HG02840 (cell line): ENCODE measurements at regions not wholly inside any gene's neighbourhood (a gene's known extent, or its start where the extent isn't known, plus 50 kb on each side); places are given as distances from the start of the nearest gene placed in this dataset.

Source experiments
- ATAC-seq: cut with Tn5 transposase; IDR thresholded peaks from one replicate; pipeline ENCODE4 v1.9.1; 2021; ENCODE audit warnings: mild to moderate bottlenecking, moderate library complexity, moderate number of reproducible peaks; ENCODE audit not compliant: unreplicated experiment, low FRiP score

DNA sequence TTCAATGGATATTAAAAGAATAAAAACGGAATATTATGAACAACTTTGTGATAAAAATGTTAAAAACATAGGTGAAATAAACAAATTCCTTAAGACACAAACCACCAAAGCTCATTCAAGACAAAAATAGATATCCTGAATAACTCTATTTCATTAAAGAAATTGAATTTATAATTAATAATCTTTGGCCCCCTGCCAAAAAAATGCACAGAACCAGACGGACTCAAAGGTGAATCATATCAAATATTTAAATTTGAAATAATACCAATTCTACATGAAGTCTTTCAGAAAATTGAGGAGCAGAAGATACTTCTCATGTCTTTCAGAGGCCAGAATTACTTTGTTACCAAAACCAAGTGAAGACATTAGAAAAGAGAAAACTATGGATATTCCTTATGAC lies 128.3 kb upstream of the KLHL29 start:
- no peak for ATAC-seq

DNA sequence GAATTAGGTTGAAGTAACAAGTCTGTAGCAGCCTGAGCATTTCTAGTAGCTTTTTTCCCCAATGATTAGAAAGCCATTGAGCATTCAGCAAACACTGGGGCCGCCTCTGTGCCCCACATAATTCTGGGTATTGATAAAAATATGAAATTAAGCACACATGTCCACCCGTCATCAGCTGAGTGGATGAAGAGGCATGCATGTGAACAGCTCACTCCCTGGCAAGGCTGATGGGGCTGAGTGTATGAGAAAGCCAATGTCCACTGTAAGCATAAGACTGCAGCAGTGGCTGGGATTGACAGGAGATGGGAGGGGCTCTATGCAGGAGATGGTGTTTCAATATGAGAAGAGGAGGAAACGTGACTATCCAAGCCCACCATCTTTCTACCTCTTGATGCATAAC lies 124.4 kb upstream of the KLHL29 start:
- ATAC-seq: no peak

DNA sequence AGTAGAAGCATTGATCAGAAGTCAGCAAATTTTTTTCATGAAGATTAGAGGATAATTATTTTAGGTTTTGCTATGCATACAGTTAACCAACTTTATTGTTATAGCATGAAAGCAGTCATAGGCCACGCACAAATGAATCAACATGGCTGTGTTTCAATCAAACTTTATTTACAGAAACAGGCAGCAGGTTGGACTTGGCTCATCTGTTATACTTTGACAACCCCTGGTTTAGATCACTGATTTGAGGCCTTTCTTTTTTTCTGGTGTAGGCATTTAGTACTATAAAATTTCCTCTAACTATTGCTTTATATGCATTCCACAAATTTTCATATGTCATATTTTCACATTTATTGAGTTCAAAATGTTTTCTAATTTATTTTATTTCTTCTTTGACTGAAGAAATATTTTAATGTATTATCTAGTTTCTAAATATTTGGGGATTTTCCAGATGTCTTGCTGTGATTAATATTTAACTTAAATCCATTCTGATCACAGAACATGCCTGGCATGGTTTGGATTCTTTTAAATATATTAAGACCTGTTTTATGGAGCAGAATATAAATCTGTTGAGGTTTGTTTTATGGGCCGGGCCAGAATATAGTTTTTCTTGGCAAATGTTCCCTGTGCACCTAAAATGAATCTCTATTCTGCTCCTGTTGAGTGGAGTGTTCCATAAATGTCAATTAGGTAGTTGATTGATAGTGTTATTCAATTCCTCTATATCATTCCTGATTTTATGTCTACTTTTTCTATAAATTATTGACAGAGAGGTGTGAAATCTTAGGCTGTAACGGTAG lies 116.3 kb upstream of the KLHL29 start:
- ATAC-seq: no peak

DNA sequence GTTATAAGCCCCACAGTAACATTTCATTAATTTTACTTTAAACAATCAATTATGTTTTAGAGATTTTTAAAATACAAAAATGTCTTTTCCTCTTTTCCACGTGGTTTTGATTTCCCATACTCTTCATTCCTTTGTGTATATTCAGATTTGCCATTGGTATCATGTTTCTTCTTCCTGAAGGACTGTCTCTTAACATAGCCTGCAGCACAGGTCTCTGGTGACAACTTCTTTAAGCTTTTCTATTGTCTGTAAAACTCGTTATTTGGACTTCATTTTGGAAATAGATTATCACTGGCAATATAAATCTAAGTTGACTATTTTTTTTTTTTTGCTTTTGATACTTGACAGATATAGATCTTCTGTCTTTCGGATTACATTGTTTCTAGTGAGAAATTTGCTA lies 115.2 kb upstream of the KLHL29 start:
- ATAC-seq: no peak

DNA sequence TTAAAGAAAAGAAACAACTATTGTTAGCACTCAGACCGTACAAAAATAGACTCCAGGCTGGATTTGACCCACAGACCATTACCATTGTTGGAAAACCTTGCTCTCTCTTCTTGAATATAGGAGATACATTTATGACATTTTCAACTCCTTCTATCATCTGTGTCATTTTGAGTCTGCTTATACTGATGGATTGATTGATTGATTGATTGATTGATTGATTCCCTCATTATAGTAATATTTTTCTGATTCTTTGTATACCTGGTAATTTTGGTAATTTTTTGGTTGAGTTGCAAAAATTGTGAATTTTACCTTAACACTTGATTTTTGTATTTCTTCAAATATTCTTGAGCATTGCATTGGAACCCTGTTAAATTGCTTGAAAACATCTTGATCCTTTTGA lies 114.2 kb upstream of the KLHL29 start:
- no peak for ATAC-seq

DNA sequence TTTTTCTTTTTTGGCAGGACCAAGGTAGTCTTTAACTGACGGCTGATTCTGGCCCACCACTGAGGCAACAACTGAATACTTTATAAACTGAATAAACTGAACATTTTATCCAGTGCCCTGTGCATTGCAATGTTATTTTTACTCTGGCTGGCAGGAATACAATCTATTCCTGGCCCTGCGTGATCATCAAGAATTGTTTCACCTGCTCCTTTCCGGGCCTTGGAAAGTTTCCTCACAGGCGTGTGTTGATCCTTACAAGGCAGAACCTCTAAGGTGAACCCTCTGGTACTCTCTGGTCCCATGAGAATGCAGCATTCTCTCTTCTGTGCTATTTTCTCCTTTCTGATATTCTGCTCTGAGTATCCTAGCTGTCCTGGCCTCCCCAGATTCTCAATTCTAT lies 113.7 kb upstream of the KLHL29 start:
- ATAC-seq: no peak

DNA sequence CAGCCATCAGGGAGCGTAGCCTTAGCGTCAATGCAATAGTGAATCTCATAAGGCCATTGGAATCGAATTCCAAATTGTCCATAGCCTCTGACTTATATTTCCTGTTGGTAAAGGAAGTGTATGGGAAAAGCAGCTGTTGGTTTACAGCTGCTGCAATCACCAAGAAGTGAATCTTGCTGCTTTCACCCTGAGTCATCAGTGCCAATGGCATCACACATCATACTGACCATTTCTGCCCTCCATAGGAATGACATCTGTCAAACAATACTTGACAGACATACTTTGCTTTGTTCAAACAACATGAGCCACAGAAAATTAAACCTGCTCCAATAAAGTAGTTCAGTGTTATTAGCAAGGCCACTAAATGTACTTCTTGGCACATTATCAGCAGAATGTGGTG lies 111.2 kb upstream of the KLHL29 start:
- no peak for ATAC-seq

DNA sequence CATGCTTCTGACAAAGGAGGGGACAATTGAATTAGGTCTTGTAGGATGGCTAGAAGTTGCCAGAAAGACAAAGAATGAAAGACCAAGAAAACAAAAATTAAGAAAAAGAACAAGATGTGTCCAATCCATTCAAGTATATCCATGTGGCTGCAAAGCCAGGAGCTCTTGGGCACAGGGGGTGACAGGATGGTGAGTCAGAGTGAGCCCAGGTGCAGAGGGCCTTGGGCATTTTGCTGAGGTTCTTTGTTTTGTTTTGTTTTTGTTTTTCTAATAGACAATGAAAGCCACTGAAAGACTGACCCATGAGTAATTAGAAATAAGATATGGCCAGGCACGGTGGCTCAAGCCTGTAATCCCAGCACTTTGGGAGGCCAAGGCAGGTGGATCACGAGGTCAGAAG lies 104.6 kb upstream of the KLHL29 start:
- ATAC-seq: no peak

DNA sequence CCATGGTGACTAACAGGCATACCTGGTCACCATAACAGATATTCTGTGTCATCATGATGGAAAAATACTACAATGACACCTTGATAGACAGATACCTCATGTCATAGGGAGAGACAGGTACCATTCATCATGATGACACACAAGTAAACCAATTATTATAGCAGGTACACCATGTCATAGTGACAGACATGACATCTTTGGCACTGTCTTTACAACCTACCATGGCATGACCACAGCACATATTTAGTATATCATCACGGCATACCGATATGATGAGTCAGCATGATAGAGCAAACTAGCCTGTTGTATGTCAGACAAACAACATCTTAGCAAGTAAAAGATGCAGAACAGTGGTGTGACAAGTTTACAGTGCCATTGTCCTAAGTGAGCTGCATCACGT lies 101.3 kb upstream of the KLHL29 start:
- no peak for ATAC-seq

DNA sequence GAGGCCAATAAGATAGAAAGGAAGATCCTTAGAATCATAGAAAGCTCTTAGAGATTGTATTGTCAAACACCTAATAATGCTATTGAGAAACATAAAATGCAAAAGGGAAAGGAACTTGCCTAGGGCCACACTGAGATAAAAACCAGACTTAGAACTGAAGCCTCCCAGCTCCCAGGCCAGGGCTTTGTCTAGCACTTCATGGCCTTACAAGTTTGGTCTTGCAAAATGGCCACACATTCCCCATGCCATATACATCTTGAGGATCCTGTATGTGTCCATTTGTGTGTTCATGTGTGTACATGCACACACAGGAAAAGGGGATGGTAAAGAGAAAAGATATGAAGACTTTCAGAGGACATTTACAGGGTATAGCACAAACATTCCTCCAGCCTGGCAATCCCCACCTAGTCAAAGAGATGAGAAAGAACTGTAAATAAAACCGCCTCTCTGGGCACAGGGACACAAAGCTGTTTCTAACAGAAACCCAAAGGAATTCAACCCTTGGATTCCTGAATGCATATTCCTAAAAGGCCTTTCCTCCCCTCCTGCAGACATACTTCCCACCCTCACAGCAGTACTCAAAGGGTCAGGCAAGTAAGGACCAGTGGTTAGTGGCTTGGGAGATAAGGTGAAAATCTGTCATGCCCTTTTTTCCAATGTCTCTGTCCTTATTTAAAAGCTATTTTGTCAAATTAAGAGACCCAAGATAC lies 99.7 kb upstream of the KLHL29 start:
- ATAC-seq: no peak

DNA sequence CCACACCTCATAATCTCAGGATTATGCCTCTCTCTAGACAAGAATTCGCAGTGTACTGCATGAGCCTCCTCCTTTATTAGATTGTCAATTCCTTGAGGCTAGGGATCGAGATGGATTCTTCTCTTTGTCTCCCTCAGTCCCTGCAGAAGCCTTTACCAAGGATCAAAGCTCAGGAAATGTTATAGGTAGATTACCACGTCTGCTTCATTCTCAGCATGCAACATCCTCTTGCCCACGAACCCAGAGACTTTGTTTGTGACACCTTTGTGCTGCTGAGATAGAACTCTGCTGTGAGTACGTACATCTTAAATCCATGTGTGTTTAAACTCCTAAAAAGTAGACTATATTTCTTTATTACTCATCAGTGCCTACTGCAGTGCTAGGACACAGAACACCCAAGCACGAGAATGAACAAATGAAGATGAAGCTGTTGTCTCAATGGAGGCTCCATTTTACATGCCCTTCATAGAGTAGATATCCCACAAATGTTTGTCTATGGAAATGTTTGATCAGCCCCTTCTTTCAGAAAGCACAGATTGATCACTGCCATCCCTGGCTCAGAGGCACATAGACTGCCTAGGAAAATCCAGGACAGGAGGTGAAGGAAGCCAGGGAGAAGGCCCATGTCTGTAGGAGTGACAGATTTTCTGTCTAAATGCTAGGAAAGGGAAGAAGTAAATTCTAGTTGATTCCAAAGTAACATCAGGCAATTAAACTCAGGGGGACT lies 98.8 kb upstream of the KLHL29 start:
- no peak for ATAC-seq

DNA sequence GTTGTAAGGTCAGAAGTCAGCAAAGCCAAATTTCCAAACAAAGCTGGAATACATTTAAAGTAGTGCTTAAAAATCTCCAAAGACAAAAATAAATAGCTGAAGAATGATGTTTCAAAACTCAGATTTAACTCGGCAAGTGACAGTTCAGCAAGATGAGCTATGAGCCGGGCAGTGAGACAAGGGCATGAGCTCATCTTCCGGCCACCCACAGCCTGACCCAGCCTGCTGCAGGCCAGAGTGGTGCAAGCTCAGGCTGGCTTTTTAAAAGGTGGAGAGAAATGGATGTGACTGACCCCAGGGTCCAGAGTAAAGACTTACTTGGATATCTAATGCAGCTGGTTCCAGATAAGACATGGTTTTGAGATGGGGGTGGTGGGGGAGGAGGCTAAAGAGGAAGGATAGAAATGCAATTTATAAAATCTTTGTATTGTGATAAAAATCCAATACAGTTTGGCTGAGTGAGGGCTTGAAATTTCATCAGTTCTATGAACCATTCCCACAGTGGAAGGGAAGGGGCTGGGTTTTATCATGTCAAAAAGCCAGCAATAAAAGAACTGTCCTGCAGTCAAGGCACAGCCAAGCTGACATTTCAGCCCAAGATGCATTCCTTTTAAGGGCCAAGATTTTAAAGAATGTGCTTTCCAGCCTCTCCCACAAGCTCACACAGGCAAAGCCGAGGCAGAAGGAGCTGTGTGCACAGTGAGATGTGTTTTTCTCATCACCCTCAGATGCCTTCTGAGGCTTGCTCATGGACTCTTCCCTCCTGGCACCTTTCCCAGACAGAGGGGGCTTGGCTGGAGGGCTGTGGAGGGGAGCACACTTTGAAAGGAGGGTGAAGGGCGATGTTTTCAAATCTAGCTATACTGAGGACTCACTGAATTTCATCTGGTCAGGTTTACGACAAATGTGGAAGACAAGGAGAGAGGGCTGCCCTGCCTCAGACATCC lies 97.9 kb upstream of the KLHL29 start:
- ATAC-seq: no peak

DNA sequence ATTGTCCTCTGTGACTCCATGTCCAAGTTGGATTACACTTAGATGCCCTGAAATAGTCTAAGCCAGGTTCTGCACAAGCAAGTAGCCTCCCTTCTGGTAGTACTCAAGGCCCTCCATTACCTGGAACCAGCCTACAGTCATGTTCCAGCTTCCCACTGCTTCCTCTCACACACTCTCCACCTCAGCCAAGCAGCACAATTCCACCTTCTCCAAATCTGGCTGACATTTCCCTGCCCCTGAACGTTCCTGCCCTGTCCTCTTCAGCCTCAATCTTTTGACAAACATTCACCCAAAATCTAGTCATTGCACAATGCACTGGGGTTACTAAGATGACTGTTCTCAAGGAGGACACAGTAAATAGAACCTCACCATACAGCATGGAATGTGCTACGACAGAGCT lies 95.3 kb upstream of the KLHL29 start:
- ATAC-seq: no peak

DNA sequence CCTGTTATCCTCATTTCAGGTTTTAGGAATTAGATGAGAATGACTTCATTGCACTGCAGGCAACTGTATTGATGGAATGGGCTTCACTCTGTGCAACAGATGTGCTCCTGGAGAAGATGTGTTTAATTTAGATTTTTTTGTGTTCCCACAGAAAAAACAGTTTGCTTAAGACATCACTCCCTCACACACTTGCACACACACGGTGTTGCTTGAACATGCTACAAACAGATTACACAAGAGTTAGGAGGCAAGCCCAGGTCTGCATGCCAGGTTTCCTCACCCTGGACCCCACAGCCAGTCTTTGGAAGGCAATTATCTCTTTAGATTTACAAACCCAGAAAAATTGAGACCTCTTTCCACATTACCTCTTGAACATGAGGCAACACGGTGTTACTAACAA lies 93.7 kb upstream of the KLHL29 start:
- no peak for ATAC-seq

DNA sequence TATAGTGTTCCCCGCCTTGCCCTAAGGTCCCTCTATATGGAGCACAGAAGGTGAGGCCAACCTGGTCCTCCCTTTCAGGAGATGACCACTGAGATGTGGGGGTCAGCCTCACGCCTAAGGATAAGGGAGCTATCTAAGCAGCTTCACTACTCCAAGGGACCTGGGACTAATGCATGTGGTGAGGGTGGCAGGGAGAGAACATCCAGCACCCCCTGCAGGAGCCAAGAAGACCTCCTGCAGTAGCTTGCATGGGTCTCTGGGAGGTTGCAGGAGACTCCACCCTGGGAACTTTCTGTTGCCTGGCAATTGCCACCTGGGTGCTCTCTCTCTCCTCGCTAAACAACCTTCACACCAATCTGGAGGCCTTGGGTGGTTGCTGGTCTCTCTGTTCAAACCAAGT lies 93.0 kb upstream of the KLHL29 start:
- no peak for ATAC-seq

DNA sequence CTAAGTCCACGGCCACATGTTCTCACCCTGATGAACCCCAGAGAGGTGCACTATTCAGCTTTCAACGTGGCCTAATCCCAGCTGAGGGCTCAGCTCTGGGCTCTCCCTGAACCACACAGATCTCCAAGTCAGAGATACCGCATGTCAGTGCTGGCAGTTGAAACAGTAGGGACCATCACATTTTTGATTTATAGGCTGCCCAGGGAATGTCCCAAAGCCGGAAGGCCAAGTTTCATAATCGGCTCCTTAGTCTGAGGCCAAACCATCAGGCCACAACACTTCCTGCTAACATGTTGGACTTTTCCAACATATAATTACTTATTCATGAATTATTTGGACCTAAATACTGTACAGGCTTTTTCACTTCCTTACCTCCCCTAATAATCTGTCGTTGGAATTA lies 91.9 kb upstream of the KLHL29 start:
- no peak for ATAC-seq

DNA sequence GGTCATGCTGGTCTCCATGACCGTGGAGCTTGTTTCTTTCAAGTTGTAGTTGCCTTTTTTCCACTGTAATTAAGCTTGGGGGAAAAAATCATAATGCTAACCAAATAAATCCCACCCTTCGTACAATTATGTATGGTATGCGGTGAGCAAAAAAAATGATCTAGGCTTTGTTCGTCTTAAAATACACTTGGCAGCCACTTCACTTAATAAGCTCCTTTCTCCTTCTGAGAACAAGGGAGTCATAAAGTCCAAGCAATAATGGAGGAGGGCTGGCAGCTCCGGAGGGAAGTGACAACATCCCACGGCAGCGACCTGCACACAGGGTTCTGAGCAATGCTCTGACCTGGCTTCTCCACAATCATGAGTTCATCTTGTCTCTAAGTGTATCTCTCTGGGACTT lies 91.2 kb upstream of the KLHL29 start:
- ATAC-seq: no peak

DNA sequence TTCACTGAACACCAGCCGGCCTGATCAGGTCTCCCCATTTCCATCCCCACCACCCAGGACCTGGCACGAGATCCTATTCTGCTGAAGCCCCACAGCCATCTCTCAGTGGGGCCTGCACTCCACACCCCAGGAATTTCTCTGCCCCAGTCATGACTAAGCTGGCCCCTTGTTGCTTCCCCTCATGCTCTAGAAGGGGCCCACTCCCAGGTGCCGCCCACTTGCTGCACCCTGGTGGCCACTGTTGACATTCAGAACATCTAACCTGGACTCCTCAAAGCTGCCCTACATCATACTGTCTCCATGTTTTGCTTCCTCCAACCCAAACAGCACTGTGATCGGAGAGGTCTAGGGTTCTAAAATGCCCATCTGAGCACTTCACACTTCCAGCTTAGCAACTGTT lies 90.7 kb upstream of the KLHL29 start:
- ATAC-seq: no peak

DNA sequence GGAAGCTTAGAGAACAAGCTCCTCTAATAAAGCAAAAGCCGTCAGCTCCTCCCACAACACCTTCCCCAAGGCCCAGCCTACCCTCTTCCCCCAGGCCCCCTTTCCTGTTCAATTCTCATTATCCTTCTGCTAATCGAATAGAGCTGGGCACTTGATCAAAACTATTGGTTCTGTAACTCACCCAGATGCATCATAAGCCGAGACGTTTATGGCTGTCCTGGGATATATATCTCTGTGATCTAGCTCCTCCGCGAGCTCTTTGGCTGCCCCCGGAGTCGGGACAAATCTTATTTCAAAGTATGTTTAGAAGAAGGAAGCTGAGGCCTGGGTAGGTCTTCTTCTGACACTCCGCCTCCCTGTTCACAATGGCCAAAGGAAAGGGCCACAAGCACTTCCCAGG lies 88.3 kb upstream of the KLHL29 start:
- no peak for ATAC-seq

DNA sequence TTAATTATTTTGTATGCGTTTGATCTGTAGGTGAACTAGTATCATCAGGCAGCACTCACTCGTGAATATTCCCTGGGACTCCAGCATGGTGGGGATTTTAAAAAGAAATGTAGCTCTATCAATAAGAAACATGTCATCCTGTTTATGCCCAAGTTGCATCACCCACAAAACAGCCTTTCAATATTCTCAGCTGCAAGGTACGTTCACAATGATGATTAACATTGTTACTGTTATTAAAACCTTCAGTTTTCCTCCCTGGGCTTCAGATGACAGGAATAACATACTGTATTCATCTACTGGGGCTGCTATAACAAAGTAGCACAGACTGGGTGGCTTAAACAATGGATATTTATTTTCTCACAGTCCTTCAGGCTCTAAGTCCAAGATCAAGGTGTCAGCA lies 87.9 kb upstream of the KLHL29 start:
- ATAC-seq: no peak

DNA sequence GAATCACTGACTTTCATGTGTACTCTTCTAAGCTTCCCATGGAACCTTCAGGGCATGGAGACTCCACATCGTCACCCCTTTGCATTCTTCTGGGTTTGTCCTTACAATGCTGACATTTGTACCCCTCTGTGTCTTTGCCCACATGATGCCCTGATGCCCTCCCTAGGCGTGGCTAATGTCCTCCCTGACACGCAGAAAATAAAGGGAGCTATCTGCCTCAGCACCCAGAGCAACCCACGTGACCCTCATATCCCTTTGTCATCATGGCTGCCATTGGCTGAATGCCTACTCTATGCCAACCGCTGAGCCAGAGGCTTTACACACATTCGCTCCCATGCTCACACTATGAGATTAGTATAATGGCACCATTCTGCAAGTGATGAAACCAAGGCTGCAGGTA lies 86.4 kb upstream of the KLHL29 start:
- ATAC-seq: no peak
